ENCODE measurements at regions not wholly inside any gene's neighbourhood (a gene's known extent, or its start where the extent isn't known, plus 50 kb on each side); places are given as distances from the start of the nearest gene placed in this dataset.

DNA sequence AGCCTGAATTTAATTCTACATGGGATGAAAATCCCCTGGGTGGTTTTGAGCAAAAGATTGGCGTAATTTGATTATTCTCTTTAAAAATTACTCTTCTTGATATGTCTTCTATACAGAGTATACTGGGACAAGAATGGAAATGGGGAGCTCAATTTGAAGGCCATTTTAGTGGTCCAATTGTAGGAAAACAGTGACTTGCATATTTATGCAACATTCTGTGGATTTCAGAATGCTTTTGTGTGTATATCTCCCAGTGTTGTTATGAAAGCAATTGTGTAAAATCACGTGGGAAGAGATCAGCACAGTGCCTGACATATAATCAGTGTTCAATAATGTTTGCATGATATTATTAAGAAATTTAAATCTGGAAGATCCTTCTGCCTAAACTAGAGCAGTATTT lies 575.9 kb upstream of the PBX1 start:
- Histone ChIP-seq H3K27me3 (ENCODE audit: control insufficient read depth, insufficient read depth, low read length) (no peaks in the 10 kb centered on the region), H3K9me3 (ENCODE audit: control insufficient read depth, insufficient read depth, low read depth, low read length) (no peaks in the 10 kb centered on the region), H3K27ac (ENCODE audit: low read length) (no peak overlapping the region), H3K4me3 (ENCODE audit: low read depth in 2 of 2, low read length in 2 of 2) (no peak overlapping the region), H3K4me1 (ENCODE audit: control insufficient read depth, insufficient read depth, low read length) (no peaks in the 10 kb centered on the region), H3K36me3 (ENCODE audit: control insufficient read depth, insufficient read depth, low read length) (no peaks in the 10 kb centered on the region)
- in situ Hi-C loops (cut with HindIII; ENCODE audit: low pct_unique_long_range_greater_than_20kb, low sequenced_read_pairs), result no loop called here
- no peak for ATAC-seq
- POLR2A ChIA-PET, result no interaction called here
- CTCF ChIA-PET, result no interaction called here
- TF ChIP-seq POLR2AphosphoS5 (IDR thresholded peaks at IDR 0.05; ENCODE audit: low read depth, low read length) (no peak), TCF7L2 (IDR thresholded peaks at IDR 0.05; ENCODE audit: low read depth, low read length) (no peak), SIN3A (IDR thresholded peaks at IDR 0.05; ENCODE audit: borderline replicate concordance, insufficient read depth, low read depth, low read length) (no peak)
- TF ChIP-seq, protein P1, sequence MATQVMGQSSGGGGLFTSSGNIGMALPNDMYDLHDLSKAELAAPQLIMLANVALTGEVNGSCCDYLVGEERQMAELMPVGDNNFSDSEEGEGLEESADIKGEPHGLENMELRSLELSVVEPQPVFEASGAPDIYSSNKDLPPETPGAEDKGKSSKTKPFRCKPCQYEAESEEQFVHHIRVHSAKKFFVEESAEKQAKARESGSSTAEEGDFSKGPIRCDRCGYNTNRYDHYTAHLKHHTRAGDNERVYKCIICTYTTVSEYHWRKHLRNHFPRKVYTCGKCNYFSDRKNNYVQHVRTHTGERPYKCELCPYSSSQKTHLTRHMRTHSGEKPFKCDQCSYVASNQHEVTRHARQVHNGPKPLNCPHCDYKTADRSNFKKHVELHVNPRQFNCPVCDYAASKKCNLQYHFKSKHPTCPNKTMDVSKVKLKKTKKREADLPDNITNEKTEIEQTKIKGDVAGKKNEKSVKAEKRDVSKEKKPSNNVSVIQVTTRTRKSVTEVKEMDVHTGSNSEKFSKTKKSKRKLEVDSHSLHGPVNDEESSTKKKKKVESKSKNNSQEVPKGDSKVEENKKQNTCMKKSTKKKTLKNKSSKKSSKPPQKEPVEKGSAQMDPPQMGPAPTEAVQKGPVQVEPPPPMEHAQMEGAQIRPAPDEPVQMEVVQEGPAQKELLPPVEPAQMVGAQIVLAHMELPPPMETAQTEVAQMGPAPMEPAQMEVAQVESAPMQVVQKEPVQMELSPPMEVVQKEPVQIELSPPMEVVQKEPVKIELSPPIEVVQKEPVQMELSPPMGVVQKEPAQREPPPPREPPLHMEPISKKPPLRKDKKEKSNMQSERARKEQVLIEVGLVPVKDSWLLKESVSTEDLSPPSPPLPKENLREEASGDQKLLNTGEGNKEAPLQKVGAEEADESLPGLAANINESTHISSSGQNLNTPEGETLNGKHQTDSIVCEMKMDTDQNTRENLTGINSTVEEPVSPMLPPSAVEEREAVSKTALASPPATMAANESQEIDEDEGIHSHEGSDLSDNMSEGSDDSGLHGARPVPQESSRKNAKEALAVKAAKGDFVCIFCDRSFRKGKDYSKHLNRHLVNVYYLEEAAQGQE (IDR thresholded peaks at IDR 0.05; ENCODE audit: insufficient read depth in 1 of 2, low read depth in 2 of 2, low read length in 1 of 2), result no peak
- TF ChIP-seq, protein P2, sequence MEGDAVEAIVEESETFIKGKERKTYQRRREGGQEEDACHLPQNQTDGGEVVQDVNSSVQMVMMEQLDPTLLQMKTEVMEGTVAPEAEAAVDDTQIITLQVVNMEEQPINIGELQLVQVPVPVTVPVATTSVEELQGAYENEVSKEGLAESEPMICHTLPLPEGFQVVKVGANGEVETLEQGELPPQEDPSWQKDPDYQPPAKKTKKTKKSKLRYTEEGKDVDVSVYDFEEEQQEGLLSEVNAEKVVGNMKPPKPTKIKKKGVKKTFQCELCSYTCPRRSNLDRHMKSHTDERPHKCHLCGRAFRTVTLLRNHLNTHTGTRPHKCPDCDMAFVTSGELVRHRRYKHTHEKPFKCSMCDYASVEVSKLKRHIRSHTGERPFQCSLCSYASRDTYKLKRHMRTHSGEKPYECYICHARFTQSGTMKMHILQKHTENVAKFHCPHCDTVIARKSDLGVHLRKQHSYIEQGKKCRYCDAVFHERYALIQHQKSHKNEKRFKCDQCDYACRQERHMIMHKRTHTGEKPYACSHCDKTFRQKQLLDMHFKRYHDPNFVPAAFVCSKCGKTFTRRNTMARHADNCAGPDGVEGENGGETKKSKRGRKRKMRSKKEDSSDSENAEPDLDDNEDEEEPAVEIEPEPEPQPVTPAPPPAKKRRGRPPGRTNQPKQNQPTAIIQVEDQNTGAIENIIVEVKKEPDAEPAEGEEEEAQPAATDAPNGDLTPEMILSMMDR (IDR thresholded peaks at IDR 0.05), result no peak
- no TSS peak for BruUV-seq (replicated peaks)
- intact Hi-C loops (cut with micrococcal nuclease; ENCODE audit: unreplicated experiment), result no loop called here
- no peak for DNase-seq (ENCODE audit: low read depth, low spot score)

DNA sequence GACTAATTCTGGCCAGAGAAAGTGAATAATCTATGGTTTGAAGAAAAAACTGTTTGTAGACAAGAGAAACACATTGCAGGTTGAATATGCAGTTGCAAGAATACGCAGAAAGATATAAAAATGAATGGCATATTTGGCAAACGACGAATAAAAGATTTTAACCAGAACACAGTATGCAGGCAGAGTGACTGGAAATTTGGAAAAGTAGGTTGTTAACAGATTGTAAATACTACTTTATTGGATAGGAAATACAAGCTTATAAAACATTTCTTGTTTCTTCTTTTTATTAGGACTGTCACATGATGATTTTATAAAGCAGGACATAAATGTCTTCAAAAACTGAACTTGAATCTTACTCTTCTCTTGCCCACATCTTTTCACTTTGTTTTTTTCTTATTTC lies 573.3 kb upstream of the PBX1 start:
- no peaks in the 10 kb centered on the region for H3K9me3 ChIP-seq (ENCODE audit: control insufficient read depth, insufficient read depth, low read depth, low read length)
- H3K27me3 ChIP-seq (ENCODE audit: control insufficient read depth, insufficient read depth, low read length), result no peaks in the 10 kb centered on the region
- in situ Hi-C loops (cut with HindIII; ENCODE audit: low pct_unique_long_range_greater_than_20kb, low sequenced_read_pairs) (no loop called here), intact Hi-C loops (cut with micrococcal nuclease; ENCODE audit: unreplicated experiment) (no loop called here)
- ATAC-seq (no peak), DNase-seq (ENCODE audit: low read depth, low spot score) (no peak)
- POLR2A ChIA-PET, result no interaction called here
- BruUV-seq (replicated peaks), result no TSS peak
- H3K4me3 ChIP-seq (ENCODE audit: low read depth in 2 of 2, low read length in 2 of 2), result no peak overlapping the region
- TF ChIP-seq TCF7L2 (IDR thresholded peaks at IDR 0.05; ENCODE audit: low read depth, low read length) (no peak), SIN3A (IDR thresholded peaks at IDR 0.05; ENCODE audit: borderline replicate concordance, insufficient read depth, low read depth, low read length) (no peak), POLR2AphosphoS5 (IDR thresholded peaks at IDR 0.05; ENCODE audit: low read depth, low read length) (no peak)
- TF ChIP-seq, protein P1 (IDR thresholded peaks at IDR 0.05; ENCODE audit: insufficient read depth in 1 of 2, low read depth in 2 of 2, low read length in 1 of 2), result no peak
- TF ChIP-seq, protein P2 (IDR thresholded peaks at IDR 0.05), result no peak
- no peaks in the 10 kb centered on the region for H3K4me1 ChIP-seq (ENCODE audit: control insufficient read depth, insufficient read depth, low read length)
- H3K36me3 ChIP-seq (ENCODE audit: control insufficient read depth, insufficient read depth, low read length), result no peaks in the 10 kb centered on the region
- CTCF ChIA-PET, result no interaction called here
- H3K27ac ChIP-seq (ENCODE audit: low read length), result no peak overlapping the region
